HG02571 (cell line): ENCODE measurements at regions not wholly inside any gene's neighbourhood (a gene's known extent, or its start where the extent isn't known, plus 50 kb on each side); places are given as distances from the start of the nearest gene placed in this dataset.
A peak's percentile ranks its signal among the peaks of the same experiment; 100 is the strongest.

Source experiments
- ATAC-seq: cut with Tn5 transposase; IDR thresholded peaks from one replicate; pipeline ENCODE4 v1.9.1; 2021; ENCODE audit warnings: mild to moderate bottlenecking, moderate library complexity; ENCODE audit not compliant: unreplicated experiment

DNA sequence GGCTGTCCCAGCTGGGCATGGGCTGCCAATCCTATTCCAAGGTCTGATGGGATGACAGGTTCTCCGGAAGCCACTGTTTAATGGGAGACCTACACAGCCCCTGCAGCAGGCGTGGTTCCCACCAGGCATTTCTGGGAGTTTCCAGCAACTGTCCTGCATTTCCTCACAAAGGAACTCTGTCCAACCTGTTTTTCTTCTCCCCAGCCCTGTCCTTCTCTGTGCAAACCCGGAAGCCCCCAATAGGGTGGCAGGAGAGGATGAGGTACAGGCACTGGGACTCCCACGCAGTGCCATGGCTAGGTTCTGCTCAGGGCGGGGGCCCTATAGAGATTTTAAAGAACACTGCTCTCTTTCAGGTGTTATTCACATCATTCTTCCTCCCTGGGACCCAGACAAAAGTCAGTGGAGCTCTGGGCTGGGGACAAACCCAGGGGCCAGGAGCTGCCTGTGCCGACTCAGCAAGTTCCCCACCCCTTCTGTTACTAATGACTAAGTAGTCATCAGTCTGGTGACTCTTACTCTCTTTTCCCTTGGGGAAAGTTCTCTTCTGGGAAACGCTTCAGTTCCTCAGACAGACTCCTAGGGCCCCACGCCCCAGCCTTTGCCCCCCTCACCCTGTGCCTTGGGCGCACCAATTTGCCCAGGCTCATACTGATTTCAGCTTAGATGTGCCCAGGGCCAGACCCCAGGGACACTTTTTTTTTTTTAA, 97.7 kb downstream of the CD47 start:
- no peak for ATAC-seq

DNA sequence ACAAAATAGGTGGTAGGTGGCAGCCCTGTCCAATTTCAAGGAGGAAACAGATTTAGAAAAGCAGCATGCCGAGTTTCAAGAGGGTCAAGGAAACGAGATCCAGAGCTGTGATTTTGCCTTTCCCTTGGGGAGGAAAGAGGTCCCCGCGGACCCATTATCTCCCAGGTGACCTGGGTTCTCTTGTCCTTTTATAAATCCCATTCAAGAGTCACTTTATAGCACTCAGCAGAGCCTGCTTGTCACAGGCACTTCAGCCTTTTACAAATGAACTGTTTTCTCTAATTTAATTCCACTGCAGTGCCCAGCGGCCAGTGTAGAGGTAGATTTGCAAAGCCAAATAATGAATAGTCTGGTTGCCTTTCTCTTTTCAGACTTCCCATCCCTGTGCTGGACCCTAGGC, 99.9 kb downstream of the CD47 start:
- no peak for ATAC-seq

DNA sequence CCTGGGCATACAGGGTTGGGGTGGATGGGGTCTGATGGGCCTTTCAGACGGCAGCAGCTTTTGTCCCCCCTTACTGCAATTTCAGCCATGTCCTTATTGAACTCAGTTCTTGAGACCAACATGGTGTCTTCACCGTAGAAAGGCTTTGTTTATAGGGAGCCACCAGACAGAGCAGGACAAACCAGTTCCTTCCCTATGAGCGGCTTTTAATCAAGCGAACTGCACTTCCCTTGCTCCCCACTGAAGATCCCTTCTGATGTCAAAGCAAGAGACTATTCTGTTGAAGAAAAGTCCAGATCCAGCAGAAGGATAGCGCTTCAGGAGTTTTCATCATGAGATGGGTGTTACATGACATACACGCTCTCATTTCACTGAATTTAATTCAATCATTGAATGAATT, 100.4 kb downstream of the CD47 start:
- ATAC-seq, result no peak

DNA sequence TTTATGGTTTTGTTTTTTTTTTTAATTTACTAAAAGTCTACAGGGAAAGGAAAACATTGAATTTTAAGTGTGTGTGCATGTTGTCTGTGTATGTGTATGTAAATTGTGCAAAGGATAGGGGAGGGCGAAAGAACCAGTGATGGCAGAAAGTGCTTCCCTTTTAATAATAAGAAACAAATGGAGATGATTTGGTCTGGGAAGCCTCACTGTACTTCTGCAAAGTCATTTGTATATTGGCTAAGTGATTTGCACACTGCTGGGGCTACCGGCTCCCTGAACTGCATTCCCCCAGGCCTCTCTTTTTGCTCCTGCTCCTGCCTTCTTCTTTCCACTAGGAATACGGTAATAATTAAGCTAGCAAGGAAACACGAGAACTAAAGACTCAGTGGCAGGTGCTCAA, 101.2 kb downstream of the CD47 start:
- ATAC-seq, result no peak

DNA sequence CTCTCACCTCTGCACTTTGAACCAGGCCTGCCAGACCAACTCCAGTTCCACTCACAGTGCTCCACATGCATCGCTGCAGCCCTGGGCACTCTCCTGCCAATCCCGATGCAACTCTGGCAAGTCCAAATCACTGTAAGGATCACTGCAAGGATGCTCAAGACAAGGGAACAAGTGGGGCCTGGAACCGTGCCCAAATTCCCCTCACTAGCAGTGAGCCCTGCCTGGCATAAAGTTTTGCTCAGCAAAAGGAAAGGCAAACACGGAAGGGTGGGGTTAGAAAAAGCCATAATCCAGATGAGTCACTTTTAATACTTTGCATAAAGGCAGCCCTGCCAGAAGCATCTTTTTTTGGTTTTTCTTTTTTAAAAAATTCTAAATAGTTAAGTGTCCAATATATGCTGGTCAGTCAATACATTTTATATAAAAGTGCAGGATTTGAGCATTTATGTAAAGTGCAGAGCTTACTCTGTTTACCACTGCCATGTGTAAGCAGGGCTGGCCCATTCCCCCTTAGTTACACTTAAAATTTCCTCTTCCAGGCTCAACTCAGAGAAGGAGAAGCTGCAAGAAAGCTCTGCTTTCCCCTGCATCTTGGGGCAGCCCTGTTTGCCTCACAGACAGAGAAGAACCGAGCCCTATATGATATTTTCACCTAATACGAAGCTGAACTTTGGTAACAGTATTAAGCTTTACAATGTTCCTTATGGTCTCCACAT, 102.2 kb downstream of the CD47 start:
- no peak for ATAC-seq

DNA sequence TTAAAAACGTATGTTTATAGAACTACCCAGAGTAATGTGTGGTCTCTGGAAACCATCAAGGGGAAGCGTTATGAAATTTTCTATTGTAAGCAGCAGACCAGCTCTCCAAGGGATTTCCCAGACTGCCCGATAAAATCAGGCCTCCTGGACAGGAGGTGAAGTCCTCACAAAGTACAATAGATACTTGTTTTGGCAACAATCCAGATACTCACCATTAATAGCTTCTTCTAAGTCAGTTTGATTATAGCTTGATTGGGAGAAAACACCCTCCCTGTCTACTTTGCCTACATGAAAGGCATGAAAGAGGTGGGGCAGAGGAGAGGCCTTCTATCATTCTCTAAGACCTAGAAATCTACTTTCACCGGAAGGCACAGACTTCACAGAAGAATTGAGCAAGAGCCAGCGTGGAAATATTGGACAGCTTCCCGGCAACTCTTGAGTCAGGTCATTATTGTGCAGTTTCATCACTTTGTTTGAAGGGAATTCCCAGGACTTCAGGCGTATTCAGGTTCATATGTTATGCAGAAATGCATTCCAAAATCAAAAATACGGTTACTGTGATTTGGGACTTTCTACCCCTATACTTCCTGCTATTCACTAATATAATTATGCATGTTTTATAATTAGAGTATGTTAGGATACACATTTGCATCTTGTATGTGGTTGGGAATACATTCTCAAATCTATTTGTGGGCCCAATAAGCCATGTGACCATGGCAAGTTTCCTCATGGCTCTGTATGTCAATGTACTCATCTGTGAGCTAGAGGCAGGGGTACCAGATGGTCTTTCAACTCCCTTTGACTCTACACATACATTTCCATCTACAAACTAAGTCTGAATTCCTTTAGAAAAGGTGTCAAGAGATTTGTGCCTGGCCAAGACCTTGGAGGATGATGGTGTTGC, 103.5 kb downstream of the CD47 start:
- no peak for ATAC-seq

DNA sequence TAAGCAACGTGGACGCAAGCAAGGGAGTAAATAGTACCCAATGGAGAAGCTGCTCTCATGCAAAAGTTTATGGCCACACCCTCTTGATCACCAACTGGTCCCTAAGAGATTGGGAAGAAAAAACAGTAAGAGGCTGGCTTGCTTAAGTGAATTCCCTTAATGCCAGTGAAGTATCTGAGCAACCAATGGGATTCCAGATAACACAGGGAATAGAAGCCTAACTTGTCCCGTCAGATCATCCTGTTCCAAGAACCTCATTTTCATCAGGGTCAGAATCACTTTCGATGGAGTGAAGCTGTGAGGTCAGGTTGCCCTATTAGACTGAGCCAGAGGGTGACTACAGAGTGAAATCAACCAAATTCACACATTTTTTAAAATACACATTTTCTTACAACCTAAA, 104.3 kb downstream of the CD47 start:
- ATAC-seq, result no peak

DNA sequence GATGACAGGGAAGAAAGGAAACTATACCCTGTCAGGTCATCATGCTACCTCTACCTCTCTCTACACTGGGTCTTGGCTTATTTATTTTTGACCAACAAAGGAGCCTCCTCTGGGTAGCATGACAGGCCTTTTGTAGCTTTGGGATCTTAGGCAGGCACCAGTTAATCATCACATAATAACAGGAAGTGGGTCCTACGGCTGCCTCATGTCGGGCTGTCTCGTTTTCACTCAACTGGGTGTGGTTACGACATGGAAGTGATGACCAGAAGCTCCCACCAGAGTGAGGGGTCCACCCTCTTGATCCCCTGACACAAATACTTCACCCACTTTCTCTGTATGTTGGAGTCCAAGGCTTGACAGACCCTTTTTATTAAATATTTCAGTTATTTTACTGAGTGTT, 105.3 kb downstream of the CD47 start:
- ATAC-seq, result peak; percentile 86

DNA sequence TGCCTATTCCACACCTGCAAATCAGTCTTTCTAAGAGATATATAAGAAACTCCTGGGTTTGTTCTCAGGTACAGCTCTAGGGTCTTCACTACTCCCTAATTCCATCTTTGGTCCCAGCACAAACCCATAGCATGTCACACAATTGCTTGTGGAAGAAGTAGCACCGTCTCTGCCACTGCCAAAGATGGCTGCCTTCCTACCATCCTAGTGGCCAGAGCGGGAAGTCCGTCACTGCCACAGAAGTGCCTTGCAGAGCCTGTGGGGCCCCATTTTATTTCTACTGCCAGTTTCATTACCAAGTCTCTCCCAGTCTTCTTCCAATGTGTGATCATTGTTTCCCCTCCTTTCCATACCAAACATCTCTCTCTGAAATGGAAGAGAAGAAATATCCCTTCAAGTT, 107.6 kb downstream of the CD47 start:
- no peak for ATAC-seq

DNA sequence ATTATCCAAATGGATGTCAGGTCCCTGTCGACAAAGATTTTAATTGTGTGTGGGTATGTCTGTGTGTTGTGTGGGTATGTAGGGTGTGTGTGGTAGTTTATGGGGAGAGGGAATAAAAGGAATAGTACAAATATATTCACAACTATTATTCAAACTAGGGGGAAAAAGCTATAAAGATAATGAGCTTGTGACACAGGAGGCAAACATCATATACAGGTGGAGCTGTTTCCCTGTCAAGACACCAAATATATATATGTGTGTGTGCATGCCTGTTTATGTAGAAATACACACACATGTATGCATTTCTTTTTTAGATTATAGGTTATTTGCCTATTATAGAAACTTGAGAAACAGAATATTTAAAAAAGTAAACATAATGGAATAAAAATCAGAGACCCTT, 108.7 kb downstream of the CD47 start:
- ATAC-seq, result no peak

DNA sequence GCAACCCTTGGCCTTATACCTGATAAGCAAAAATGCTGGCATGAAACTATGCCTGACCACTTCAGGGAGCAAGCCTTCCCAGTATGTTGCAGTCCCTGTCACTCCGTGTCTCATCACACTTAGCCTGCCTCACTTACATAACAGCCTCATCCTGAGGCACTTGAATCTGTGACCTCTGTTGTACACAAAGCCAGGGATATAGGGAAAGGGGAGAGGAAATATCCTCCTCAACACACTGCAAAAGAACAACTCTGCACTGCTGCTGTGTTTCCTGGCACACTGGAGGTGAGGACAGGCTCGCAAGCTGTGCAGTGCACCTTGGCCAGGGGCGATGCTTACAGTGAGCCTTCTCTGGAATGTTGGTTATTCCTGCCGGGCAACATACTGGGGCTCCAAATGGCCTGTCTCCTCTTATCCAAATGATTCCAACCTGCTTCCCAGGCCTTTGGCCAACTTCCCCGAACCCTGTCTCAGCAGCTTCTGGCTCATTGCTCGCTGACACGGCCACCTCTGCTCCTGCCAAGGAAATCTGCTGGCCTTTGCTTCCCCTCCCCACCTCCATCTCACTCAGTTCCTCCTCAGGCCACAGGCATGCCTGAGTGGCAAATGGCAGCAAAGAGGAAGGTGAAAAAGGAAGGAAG, 109.2 kb downstream of the CD47 start:
- ATAC-seq, result no peak

DNA sequence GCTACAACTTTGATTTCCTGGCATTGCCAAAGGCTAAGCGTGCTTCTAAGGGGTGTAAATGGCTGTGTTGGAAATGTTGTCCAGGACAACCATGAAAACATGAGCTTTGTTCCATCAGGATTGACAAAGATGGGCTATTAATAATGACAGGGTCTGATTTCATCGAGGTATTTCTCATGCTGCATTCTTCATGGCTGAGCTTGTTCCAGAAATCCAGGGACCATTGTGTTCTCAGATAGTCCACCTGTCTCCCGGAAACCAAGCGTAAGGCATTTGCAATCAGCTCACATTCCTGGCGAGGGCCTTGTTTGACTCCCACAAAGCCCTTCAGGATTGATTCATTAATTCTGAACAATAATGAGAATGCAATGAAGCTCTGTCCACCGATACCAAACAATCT, 111.3 kb downstream of the CD47 start:
- no peak for ATAC-seq

DNA sequence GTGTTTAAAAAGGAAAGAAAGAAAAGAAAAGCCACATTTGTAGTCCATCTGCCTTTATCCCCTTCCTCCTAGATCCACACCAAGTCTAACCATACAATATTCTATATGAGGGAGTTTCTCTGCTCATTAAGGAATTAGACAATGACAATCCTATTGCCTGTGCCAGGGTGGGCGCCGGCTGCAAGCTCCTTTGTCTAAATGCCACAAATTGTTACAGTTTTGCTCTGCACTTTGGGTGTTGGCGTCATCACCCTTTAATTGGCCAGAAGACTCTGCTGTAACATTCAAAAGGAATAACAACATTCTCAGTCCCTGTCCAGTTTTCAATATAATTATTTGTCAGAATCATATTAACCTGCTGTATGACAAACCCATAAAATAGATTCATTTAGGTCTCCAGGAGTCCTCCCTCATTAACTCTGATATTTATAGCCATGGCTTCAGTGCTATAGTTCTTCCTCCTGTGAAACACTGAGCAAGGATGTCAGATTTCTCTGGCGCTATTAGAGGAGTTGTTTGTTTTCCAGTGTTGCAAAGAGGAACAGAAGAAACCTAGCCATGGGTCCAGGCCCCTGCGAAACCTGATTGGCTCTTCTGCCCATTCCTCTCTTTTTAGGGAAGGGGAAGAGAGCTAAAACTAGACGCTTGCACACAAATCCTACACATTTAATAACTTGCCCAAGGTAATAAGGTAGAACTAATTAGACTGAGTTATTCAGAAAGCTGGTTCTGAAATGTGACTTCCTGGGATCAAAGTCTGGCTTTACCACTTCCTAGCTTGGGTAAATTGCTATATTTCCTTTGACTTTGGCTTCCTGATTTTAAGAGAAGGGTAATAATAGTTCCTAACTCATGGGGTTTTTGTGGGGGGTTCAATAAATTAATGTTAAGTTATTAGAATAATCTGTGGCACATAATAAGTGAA, 112.4 kb downstream of the CD47 start:
- no peak for ATAC-seq

DNA sequence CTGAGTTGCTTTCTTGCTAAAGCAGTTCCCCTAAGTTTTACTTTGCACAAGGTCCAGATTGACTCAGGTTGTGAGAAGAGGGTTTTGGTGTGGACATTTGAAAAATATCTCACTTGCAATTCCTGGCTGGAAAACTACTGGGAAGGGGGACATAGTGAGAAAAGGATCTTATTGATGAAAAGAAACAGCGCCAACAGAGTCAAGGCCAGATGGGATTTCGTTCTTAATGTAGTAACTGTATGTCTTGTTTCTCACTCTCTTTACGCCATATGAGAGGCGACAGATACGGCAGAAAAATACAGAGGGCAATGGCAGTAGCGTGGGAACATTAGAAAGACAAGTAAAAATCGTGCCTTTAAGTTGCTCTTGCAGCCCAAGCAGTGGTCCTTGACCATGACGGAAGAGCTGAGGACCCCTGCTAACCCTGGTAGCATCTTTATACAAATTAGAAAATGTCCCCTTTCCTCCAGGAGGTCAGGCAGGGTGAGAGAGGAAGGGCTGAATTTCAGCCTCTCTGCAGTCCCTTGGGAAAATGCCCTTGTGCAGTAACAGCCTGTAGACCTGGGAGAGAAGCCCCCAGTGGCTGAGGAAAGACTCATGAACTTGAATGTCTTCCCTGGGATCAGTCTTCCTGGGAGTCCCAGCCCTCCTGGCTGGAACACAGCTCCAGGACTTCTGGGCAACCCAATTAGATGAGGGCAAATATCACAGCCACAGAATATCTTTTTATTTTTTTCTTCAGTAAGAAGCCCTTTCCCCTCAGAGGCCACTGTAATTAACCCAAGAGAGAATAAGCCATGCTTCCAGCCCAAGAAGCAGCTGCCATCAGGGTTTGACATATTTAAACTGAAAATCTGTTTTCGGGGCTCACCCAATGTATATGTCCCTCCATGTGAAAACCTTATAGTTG, 113.4 kb downstream of the CD47 start:
- no peak for ATAC-seq

DNA sequence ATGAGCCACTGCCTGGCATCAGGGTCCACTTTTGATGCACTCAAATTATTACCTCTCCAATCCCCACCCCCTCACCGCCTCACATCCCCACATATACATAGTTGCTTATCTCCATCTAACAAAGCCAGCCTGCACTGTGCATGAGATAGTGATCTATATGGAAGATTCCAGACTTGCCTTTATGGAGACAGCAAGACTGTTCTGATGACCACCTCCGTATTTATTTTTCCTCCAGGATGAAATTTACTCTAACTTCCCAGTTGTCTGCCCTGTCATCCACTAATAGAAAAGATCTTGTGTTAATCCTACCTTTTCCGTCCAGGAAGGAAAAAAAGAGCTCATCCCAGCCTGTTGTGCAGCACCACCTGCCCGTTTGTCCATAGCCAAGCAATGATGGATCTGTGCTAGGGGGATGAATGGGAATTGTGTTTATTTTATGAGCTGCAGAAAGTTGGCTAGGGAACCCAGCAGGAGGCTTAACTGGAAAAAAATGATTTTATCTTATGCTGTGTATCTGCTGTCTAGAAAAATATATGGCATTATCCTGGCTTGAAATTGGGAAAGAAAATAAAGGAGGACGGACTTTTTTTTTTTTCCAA, 114.5 kb downstream of the CD47 start:
- ATAC-seq, result no peak

DNA sequence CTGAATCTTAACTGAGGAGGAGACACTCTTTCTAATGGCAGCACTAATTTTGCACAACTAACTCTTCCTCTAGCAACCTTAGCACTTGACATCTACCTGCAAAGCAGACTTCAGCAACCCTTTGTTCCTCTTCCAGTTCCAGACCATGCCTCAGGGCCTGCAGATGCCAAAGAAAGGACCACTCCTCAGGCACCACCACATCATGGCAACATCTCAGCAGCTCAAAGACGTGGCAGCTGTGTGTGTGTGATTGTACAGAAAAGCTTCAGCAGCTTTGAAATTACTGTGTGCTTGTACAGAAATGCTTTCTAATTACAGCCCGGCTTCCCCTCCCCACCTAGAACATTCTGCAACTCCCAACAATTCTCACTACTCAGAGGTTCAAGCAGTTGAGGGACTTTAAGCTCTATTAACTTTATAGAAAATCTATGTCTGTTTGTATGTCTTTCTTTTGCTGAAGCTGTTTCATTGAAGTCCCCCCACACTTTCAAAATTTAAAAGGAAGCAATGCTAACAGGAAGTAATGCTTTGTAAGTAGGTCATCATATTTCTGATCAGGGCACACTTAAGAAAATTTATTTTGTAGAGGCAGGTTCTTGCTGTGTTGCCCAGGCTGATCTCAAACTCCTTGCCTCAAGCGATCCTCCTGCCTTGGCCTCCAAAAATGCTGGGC, 115.2 kb downstream of the CD47 start:
- no peak for ATAC-seq

DNA sequence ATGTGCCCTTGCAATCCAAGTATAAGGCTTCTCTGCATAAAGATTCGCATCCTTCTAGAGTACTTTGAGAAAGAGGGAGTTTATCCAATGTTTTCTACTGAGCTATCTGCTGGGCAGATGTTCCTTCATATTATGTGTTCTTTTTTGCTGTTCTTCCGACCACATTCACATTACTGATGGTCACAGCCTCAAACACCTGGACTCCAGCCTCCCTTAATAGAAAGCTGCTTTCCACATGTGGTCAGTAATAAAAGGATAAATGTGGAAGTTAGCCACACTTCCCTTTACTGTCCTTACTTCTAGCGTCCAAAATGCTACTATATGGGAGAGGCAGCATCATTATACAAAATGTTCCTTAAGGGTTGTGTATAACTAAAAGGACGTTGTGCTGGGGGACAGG, 116.9 kb downstream of the CD47 start:
- ATAC-seq, result no peak

DNA sequence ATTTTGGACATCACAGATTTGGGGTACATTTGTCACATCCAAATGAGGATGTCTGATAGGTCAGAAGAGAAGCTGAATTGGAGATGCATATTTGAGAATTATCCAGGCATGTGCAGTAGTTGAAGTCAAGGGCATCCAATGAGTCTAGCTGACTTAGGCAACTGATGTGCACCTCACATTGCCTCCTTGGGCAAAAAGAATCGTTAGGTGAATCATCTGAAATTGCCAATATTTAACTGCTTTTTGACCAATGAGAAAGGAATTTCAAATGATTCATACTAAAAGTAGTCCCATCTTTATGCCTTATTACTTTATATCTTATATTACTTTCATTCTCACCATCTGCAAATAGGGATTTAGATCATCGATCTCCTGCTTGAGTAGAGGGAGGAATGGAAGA, 117.7 kb downstream of the CD47 start:
- no peak for ATAC-seq
